Sigmoid colon (tissue), 4 donors: ENCODE measurements at regions not wholly inside any gene's neighbourhood (a gene's known extent, or its start where the extent isn't known, plus 50 kb on each side); places are given as distances from the start of the nearest gene placed in this dataset.

Experiments
- CTCF ChIP-seq, 4 experiments: fragments of 450-650 bp in 3 of 4; fragments of 200-600 bp in 1 of 4; IDR thresholded peaks; one replicate each; pipeline ENCODE4 v1.5.1; 2016 to 2019; ENCODE audit warnings: antibody characterized with exemption in 4 of 4, mild to moderate bottlenecking in 3 of 4, moderate library complexity in 2 of 4
- EP300 ChIP-seq, 4 donors: sonication (generic); formaldehyde crosslinking; IDR thresholded peaks; one replicate each; pipeline ENCODE4 v1.6.1; 2017; ENCODE audit warnings: antibody characterized with exemption in 4 of 4
- POLR2AphosphoS5 ChIP-seq, 4 donors: sonication (generic); formaldehyde crosslinking; IDR thresholded peaks; one replicate each; pipeline ENCODE4 v1.6.1; 2017; ENCODE audit warnings: antibody characterized with exemption in 4 of 4

- TF ChIP-seq POLR2AphosphoS5 (IDR thresholded peaks at IDR 0.05), result no peak
- TF ChIP-seq CTCF (IDR thresholded peaks at IDR 0.05), result no peak
- no peak for TF ChIP-seq EP300 (IDR thresholded peaks at IDR 0.05)
These were observed 81.9 kb downstream of the DMRTA1 start for GRCh38 chr9:22528485-22528884.
